Karpas-422 (cell line): ENCODE measurements at regions not wholly inside any gene's neighbourhood (a gene's known extent, or its start where the extent isn't known, plus 50 kb on each side); places are given as distances from the start of the nearest gene placed in this dataset.

Source experiments
- DNase-seq: peaks from one replicate; pipeline ENCODE4 v3.0.0-alpha.2; 2015
- H2AFZ ChIP-seq: fragments of 200-600 bp; sonication (generic); 2 replicates; pipeline ENCODE4 v1.6.1; 2014; ENCODE audit warnings: antibody characterized with exemption, low read length, mixed read lengths
- H3K27ac ChIP-seq: fragments of 200-600 bp; sonication (generic); 2 replicates; pipeline ENCODE4 v1.5.1; 2014; ENCODE audit warnings: mild to moderate bottlenecking, low read length, moderate library complexity
- H3K27me3 ChIP-seq: fragments of 200-600 bp; sonication (generic); 2 replicates; pipeline ENCODE4 v1.6.1; 2014; ENCODE audit warnings: low read length, mixed read lengths
- H3K36me3 ChIP-seq: fragments of 200-600 bp; sonication (generic); 2 replicates; pipeline ENCODE4 v1.6.1; 2014; ENCODE audit warnings: low read length, mixed read lengths; ENCODE audit not compliant: insufficient read depth
- H3K4me1 ChIP-seq: fragments of 200-600 bp; sonication (generic); 2 replicates; pipeline ENCODE4 v1.6.1; 2014; ENCODE audit warnings: mild to moderate bottlenecking, low read length, mixed read lengths
- H3K4me2 ChIP-seq: fragments of 200-600 bp; sonication (generic); 2 replicates; pipeline ENCODE4 v1.6.1; 2014; ENCODE audit warnings: low read length, low read depth, mild to moderate bottlenecking; ENCODE audit not compliant: poor library complexity, severe bottlenecking
- H3K4me3 ChIP-seq: fragments of 200-600 bp; sonication (generic); 2 replicates; pipeline ENCODE4 v1.5.1; 2014; ENCODE audit warnings: mild to moderate bottlenecking, antibody characterized with exemption, low read length, mixed read lengths
- H3K79me2 ChIP-seq: fragments of 200-600 bp; sonication (generic); 2 replicates; pipeline ENCODE4 v1.6.1; 2014; ENCODE audit warnings: mild to moderate bottlenecking, low read length, mixed read lengths
- H3K9ac ChIP-seq: fragments of 200-600 bp; sonication (generic); 2 replicates; pipeline ENCODE4 v1.6.0; 2014; ENCODE audit warnings: low read length
- H3K9me2 ChIP-seq: fragments of 200-600 bp; sonication (generic), shearing (Covaris generic); replicated peaks from 2 replicates; pipeline ENCODE4 v1.6.0; 2014; ENCODE audit warnings: mild to moderate bottlenecking, low read length, moderate library complexity; ENCODE audit not compliant: insufficient read depth
- H3K9me3 ChIP-seq: fragments of 300-700, 200-600 bp; sonication (generic); 2 replicates; pipeline ENCODE4 v1.6.1; 2014; ENCODE audit warnings: low read length, mixed read lengths
- H4K20me1 ChIP-seq: fragments of 200-600 bp; sonication (generic); 2 replicates; pipeline ENCODE4 v1.6.1; 2014; ENCODE audit warnings: mild to moderate bottlenecking, antibody characterized with exemption, low read length, low read depth; ENCODE audit not compliant: insufficient read depth

- DNase-seq = no peak
- Histone ChIP-seq H4K20me1 (no peaks in the 10 kb centered on the region), H3K4me1 (peaks cover 10% of the 10 kb centered on the region), H3K27me3 (no peaks in the 10 kb centered on the region), H3K27ac (no peak overlapping the region), H3K9me2 (no peaks in the 10 kb centered on the region), H3K36me3 (no peaks in the 10 kb centered on the region), H3K9ac (no peak overlapping the region), H3K9me3 (no peaks in the 10 kb centered on the region), H3K4me3 (no peak overlapping the region), H3K79me2 (no peaks in the 10 kb centered on the region), H2AFZ (no peak overlapping the region), H3K4me2 (no peak overlapping the region)
Observed at GRCh38 chr1:10901091-10901890, 104.8 kb upstream of the CASZ1 start.

- Histone ChIP-seq H3K27me3 (no peaks in the 10 kb centered on the region), H2AFZ (no peak overlapping the region), H3K4me3 (no peak overlapping the region), H3K4me2 (no peak overlapping the region), H3K4me1 (peaks cover 10% of the 10 kb centered on the region), H3K9me2 (no peaks in the 10 kb centered on the region), H3K9me3 (no peaks in the 10 kb centered on the region), H3K36me3 (no peaks in the 10 kb centered on the region), H3K9ac (no peak overlapping the region), H3K27ac (no peak overlapping the region), H3K79me2 (no peaks in the 10 kb centered on the region), H4K20me1 (no peaks in the 10 kb centered on the region)
- no peak for DNase-seq
Observed at GRCh38 chr1:10901891-10902805, 105.7 kb upstream of the CASZ1 start.

GRCh38 chr1:10903421-10903820 lies 107.0 kb upstream of the CASZ1 start:
- Histone ChIP-seq H3K27me3 (no peaks in the 10 kb centered on the region), H3K9me2 (no peaks in the 10 kb centered on the region), H3K4me2 (no peak overlapping the region), H3K79me2 (no peaks in the 10 kb centered on the region), H3K4me1 (peaks cover 8% of the 10 kb centered on the region), H3K4me3 (no peak overlapping the region), H3K9me3 (no peaks in the 10 kb centered on the region), H2AFZ (no peak overlapping the region), H3K9ac (no peak overlapping the region), H3K27ac (no peak overlapping the region), H3K36me3 (no peaks in the 10 kb centered on the region), H4K20me1 (no peaks in the 10 kb centered on the region)
- DNase-seq = no peak

- no peak overlapping the region for H3K9ac ChIP-seq
- H3K36me3 ChIP-seq = no peaks in the 10 kb centered on the region
- H3K79me2 ChIP-seq = no peaks in the 10 kb centered on the region
- no peaks in the 10 kb centered on the region for H4K20me1 ChIP-seq
- H3K9me3 ChIP-seq = no peaks in the 10 kb centered on the region
- no peak overlapping the region for H3K4me3 ChIP-seq
- H2AFZ ChIP-seq = no peak overlapping the region
- H3K4me2 ChIP-seq = no peak overlapping the region
- DNase-seq = no peak
- no peak overlapping the region for H3K27ac ChIP-seq
- no peaks in the 10 kb centered on the region for H3K27me3 ChIP-seq
- H3K4me1 ChIP-seq = peaks cover 5% of the 10 kb centered on the region
- no peaks in the 10 kb centered on the region for H3K9me2 ChIP-seq
Observed at GRCh38 chr1:10903821-10904220, 107.4 kb upstream of the CASZ1 start.

- no peak overlapping the region for H3K4me2 ChIP-seq
- DNase-seq = no peak
- no peaks in the 10 kb centered on the region for H3K79me2 ChIP-seq
- H3K4me1 ChIP-seq = peaks cover 5% of the 10 kb centered on the region
- H3K9ac ChIP-seq = no peak overlapping the region
- no peaks in the 10 kb centered on the region for H3K9me2 ChIP-seq
- H3K36me3 ChIP-seq = no peaks in the 10 kb centered on the region
- no peaks in the 10 kb centered on the region for H3K27me3 ChIP-seq
- no peaks in the 10 kb centered on the region for H3K9me3 ChIP-seq
- no peak overlapping the region for H2AFZ ChIP-seq
- no peak overlapping the region for H3K4me3 ChIP-seq
- H3K27ac ChIP-seq = no peak overlapping the region
- no peaks in the 10 kb centered on the region for H4K20me1 ChIP-seq
Observed at GRCh38 chr1:10904396-10905358, 107.8 kb upstream of the TARDBP start.

GRCh38 chr1:10905841-10906655 lies 106.4 kb upstream of the TARDBP start:
- H3K79me2 ChIP-seq = no peaks in the 10 kb centered on the region
- H3K36me3 ChIP-seq = no peaks in the 10 kb centered on the region
- no peaks in the 10 kb centered on the region for H4K20me1 ChIP-seq
- no peak overlapping the region for H3K4me3 ChIP-seq
- H2AFZ ChIP-seq = no peak overlapping the region
- no peaks in the 10 kb centered on the region for H3K9me3 ChIP-seq
- no peak for DNase-seq
- H3K9ac ChIP-seq = no peak overlapping the region
- peaks cover 5% of the 10 kb centered on the region for H3K4me1 ChIP-seq
- no peak overlapping the region for H3K4me2 ChIP-seq
- no peaks in the 10 kb centered on the region for H3K9me2 ChIP-seq
- H3K27ac ChIP-seq = no peak overlapping the region
- no peaks in the 10 kb centered on the region for H3K27me3 ChIP-seq

GRCh38 chr1:10906866-10907519 lies 105.5 kb upstream of the TARDBP start:
- peaks cover 5% of the 10 kb centered on the region for H3K4me1 ChIP-seq
- H3K9me3 ChIP-seq = no peaks in the 10 kb centered on the region
- H3K27ac ChIP-seq = no peak overlapping the region
- H4K20me1 ChIP-seq = no peaks in the 10 kb centered on the region
- DNase-seq = no peak
- H3K27me3 ChIP-seq = no peaks in the 10 kb centered on the region
- no peak overlapping the region for H2AFZ ChIP-seq
- H3K9me2 ChIP-seq = no peaks in the 10 kb centered on the region
- H3K36me3 ChIP-seq = no peaks in the 10 kb centered on the region
- no peaks in the 10 kb centered on the region for H3K79me2 ChIP-seq
- H3K4me2 ChIP-seq = no peak overlapping the region
- no peak overlapping the region for H3K9ac ChIP-seq
- H3K4me3 ChIP-seq = no peak overlapping the region
